ENCODE measurements at regions not wholly inside any gene's neighbourhood (a gene's known extent, or its start where the extent isn't known, plus 50 kb on each side); places are given as distances from the start of the nearest gene placed in this dataset.

GRCh38 chr4:29213020-29213419, 1507.1 kb upstream of the PCDH7 start:
- no peaks in the 10 kb centered on the region for H3K27me3 ChIP-seq (ENCODE audit: insufficient read depth, low read length)
- H3K9me3 ChIP-seq (ENCODE audit: low read depth, low read length), result no peaks in the 10 kb centered on the region
- no peaks in the 10 kb centered on the region for H3K79me2 ChIP-seq (ENCODE audit: insufficient read depth, low read length)
- no peak overlapping the region for H3K27ac ChIP-seq (ENCODE audit: low read depth, low read length)
- H3K4me3 ChIP-seq (ENCODE audit: insufficient read depth, low read length), result no peak overlapping the region
- no peak overlapping the region for H3K4me2 ChIP-seq (ENCODE audit: insufficient read depth, low read length)
- TF ChIP-seq, protein P1, sequence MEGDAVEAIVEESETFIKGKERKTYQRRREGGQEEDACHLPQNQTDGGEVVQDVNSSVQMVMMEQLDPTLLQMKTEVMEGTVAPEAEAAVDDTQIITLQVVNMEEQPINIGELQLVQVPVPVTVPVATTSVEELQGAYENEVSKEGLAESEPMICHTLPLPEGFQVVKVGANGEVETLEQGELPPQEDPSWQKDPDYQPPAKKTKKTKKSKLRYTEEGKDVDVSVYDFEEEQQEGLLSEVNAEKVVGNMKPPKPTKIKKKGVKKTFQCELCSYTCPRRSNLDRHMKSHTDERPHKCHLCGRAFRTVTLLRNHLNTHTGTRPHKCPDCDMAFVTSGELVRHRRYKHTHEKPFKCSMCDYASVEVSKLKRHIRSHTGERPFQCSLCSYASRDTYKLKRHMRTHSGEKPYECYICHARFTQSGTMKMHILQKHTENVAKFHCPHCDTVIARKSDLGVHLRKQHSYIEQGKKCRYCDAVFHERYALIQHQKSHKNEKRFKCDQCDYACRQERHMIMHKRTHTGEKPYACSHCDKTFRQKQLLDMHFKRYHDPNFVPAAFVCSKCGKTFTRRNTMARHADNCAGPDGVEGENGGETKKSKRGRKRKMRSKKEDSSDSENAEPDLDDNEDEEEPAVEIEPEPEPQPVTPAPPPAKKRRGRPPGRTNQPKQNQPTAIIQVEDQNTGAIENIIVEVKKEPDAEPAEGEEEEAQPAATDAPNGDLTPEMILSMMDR (IDR thresholded peaks at IDR 0.05; ENCODE audit: extremely low read depth, low read depth, low read length), result no peak
- H3K36me3 ChIP-seq (ENCODE audit: insufficient read depth, low read length), result no peaks in the 10 kb centered on the region
- no peaks in the 10 kb centered on the region for H3K4me1 ChIP-seq (ENCODE audit: insufficient read depth, low read length)
- no peak overlapping the region for H2AFZ ChIP-seq (ENCODE audit: low read length)
- H4K20me1 ChIP-seq (ENCODE audit: insufficient read depth, low read length), result no peaks in the 10 kb centered on the region
- DNase-seq (ENCODE audit: insufficient read length, low spot score, missing footprints), result no peak

DNA sequence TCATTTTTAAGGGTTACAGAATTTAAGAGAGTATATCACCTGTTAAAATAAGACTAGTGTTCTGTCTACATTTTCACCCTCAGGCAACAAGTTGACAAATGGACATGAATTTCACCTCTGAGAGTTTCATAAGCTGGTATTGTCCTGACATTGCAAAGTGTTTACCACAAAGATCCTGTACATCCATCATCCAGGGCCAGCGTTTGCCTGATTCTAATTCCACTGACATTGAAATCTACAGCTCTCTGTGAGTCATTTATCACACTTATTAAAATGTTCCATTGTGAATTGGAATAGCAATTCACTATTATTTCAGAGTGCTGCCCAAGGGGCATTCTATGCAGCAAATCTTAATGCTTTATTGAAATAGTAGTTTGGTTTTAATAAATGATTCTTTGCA, 1499.4 kb upstream of the PCDH7 start:
- no peak for DNase-seq (ENCODE audit: insufficient read length, low spot score, missing footprints)
- no peaks in the 10 kb centered on the region for H4K20me1 ChIP-seq (ENCODE audit: insufficient read depth, low read length)
- H3K27me3 ChIP-seq (ENCODE audit: insufficient read depth, low read length), result no peaks in the 10 kb centered on the region
- no peaks in the 10 kb centered on the region for H3K9me3 ChIP-seq (ENCODE audit: low read depth, low read length)
- no peaks in the 10 kb centered on the region for H3K4me1 ChIP-seq (ENCODE audit: insufficient read depth, low read length)
- no peaks in the 10 kb centered on the region for H3K79me2 ChIP-seq (ENCODE audit: insufficient read depth, low read length)
- no peak overlapping the region for H2AFZ ChIP-seq (ENCODE audit: low read length)
- H3K4me2 ChIP-seq (ENCODE audit: insufficient read depth, low read length), result no peak overlapping the region
- no peak overlapping the region for H3K4me3 ChIP-seq (ENCODE audit: insufficient read depth, low read length)
- no peaks in the 10 kb centered on the region for H3K36me3 ChIP-seq (ENCODE audit: insufficient read depth, low read length)
- H3K27ac ChIP-seq (ENCODE audit: low read depth, low read length), result no peak overlapping the region
- TF ChIP-seq, protein P1 (IDR thresholded peaks at IDR 0.05; ENCODE audit: extremely low read depth, low read depth, low read length), result no peak

DNA sequence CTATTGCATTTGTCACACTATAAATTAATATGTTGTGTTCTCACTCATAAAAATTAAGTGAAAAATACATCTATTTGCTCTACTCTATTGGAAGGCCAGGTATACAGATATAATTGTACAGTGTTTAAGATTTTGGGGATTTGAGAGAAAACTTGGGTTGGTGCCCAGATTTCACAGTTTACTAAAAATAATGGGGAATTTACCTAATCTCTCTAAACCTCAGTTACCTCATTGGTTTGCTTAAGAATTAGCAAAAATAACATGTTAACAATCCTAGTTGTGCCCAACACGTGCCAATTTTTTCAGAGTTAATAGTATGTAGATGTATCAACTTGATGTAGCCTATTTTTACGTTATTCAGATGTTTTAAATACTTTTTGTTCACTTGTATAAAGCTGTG, 1495.3 kb upstream of the PCDH7 start:
- TF ChIP-seq, protein P1 (IDR thresholded peaks at IDR 0.05; ENCODE audit: extremely low read depth, low read depth, low read length), result no peak
- no peak for DNase-seq (ENCODE audit: insufficient read length, low spot score, missing footprints)

DNA sequence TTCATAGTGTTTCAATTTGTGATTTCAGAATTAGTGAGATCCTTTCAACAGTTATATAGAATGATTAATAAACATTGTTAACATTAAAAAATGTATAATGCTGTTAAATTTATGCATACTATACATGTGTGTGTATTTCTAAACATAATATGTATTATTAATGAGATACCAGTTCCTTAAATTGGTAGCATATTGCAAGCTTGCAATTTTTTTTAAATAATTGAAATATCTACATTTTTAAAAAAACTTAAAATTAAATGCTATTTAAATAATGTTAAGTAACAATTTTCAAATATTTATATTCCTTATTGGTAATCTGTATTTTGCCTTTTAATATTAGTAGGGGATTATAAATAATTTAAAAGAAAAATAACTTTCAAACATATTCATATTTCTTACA, 1479.5 kb upstream of the PCDH7 start:
- Histone ChIP-seq H3K4me2 (ENCODE audit: insufficient read depth, low read length) (no peak overlapping the region), H3K4me3 (ENCODE audit: insufficient read depth, low read length) (no peak overlapping the region), H3K79me2 (ENCODE audit: insufficient read depth, low read length) (no peaks in the 10 kb centered on the region), H2AFZ (ENCODE audit: low read length) (no peak overlapping the region), H3K27me3 (ENCODE audit: insufficient read depth, low read length) (no peaks in the 10 kb centered on the region), H3K4me1 (ENCODE audit: insufficient read depth, low read length) (no peaks in the 10 kb centered on the region), H3K9me3 (ENCODE audit: low read depth, low read length) (peaks cover 2% of the 10 kb centered on the region), H3K27ac (ENCODE audit: low read depth, low read length) (no peak overlapping the region), H4K20me1 (ENCODE audit: insufficient read depth, low read length) (no peaks in the 10 kb centered on the region), H3K36me3 (ENCODE audit: insufficient read depth, low read length) (no peaks in the 10 kb centered on the region)
- TF ChIP-seq, protein P1 (IDR thresholded peaks at IDR 0.05; ENCODE audit: extremely low read depth, low read depth, low read length), result no peak
- no peak for DNase-seq (ENCODE audit: insufficient read length, low spot score, missing footprints)

More for the DNA sequence above, 1495.3 kb upstream of the PCDH7 start:
- no peak overlapping the region for H2AFZ ChIP-seq (ENCODE audit: low read length)
- H4K20me1 ChIP-seq (ENCODE audit: insufficient read depth, low read length), result no peaks in the 10 kb centered on the region
- H3K27ac ChIP-seq (ENCODE audit: low read depth, low read length), result no peak overlapping the region
- no peaks in the 10 kb centered on the region for H3K27me3 ChIP-seq (ENCODE audit: insufficient read depth, low read length)
- H3K36me3 ChIP-seq (ENCODE audit: insufficient read depth, low read length), result no peaks in the 10 kb centered on the region
- H3K79me2 ChIP-seq (ENCODE audit: insufficient read depth, low read length), result no peaks in the 10 kb centered on the region
- H3K4me1 ChIP-seq (ENCODE audit: insufficient read depth, low read length), result no peaks in the 10 kb centered on the region
- no peak overlapping the region for H3K4me3 ChIP-seq (ENCODE audit: insufficient read depth, low read length)
- H3K9me3 ChIP-seq (ENCODE audit: low read depth, low read length), result no peaks in the 10 kb centered on the region
- no peak overlapping the region for H3K4me2 ChIP-seq (ENCODE audit: insufficient read depth, low read length)
